Hematopoietic multipotent progenitor cell treated with erythropoietin and hydrocortisone succinate and interleukin-3 and kit ligand, for 6 days (in vitro differentiated cells): ENCODE measurements at regions not wholly inside any gene's neighbourhood (a gene's known extent, or its start where the extent isn't known, plus 50 kb on each side); places are given as distances from the start of the nearest gene placed in this dataset.

Experiments used
- DNase-seq: peaks from one replicate; pipeline ENCODE4 v3.0.0-alpha.2; 2015

- no peak for DNase-seq
Measured at GRCh38 chr14:46259536-46259935, 392.0 kb downstream of the RPL10L start.

- peak; percentile 3 for DNase-seq
Measured at GRCh38 chr14:46256381-46256780, 395.2 kb downstream of the RPL10L start.

- peak; percentile 61 for DNase-seq
Measured at GRCh38 chr14:46250113-46250703, 401.4 kb downstream of the RPL10L start.

- no peak for DNase-seq
Measured at GRCh38 chr14:46248001-46248630, 403.5 kb downstream of the RPL10L start.

GRCh38 chr14:46245276-46245675, 406.3 kb downstream of the RPL10L start:
- DNase-seq, result no peak

- no peak for DNase-seq
Measured at GRCh38 chr14:46233786-46234185, 417.8 kb downstream of the RPL10L start.

- no peak for DNase-seq
Measured at GRCh38 chr14:46230540-46230939, 421.0 kb downstream of the RPL10L start.

- DNase-seq, result no peak
Measured at GRCh38 chr14:46215801-46216200, 435.8 kb downstream of the RPL10L start.

GRCh38 chr14:46198676-46199075, 452.9 kb downstream of the RPL10L start:
- no peak for DNase-seq

GRCh38 chr14:46197856-46198255, 453.7 kb downstream of the RPL10L start:
- no peak for DNase-seq
